ENCODE measurements at regions not wholly inside any gene's neighbourhood (a gene's known extent, or its start where the extent isn't known, plus 50 kb on each side); places are given as distances from the start of the nearest gene placed in this dataset.

- Histone ChIP-seq H3K4me2 (ENCODE audit: low read length) (no peak overlapping the region), H3K9me3 (ENCODE audit: insufficient read depth, low read length) (no peaks in the 10 kb centered on the region), H3K79me2 (ENCODE audit: low read length) (no peaks in the 10 kb centered on the region), H2AFZ (ENCODE audit: low read depth, low read length) (no peak overlapping the region), H3K36me3 (replicated peaks; ENCODE audit: low read depth, low read length) (no peaks in the 10 kb centered on the region), H3K27me3 (ENCODE audit: low read depth, low read length) (no peaks in the 10 kb centered on the region), H4K20me1 (ENCODE audit: insufficient read depth, low read length) (no peaks in the 10 kb centered on the region), H3K4me3 (ENCODE audit: low read length) (no peak overlapping the region), H3K9ac (ENCODE audit: low read length) (no peak overlapping the region), H3K4me1 (ENCODE audit: low read length) (peaks cover 7% of the 10 kb centered on the region), H3K27ac (ENCODE audit: low read length) (no peak overlapping the region)
- TF ChIP-seq EZH2phosphoT487 (IDR thresholded peaks at IDR 0.05; ENCODE audit: low read depth): no peak
- no peak for TF ChIP-seq CTCF (IDR thresholded peaks at IDR 0.05; ENCODE audit: low read depth, low read length)
Observed at GRCh38 chr6:155996151-155996550, 540.5 kb upstream of the NOX3 start.

- H3K4me2 ChIP-seq (ENCODE audit: low read length): no peak overlapping the region
- H3K36me3 ChIP-seq (replicated peaks; ENCODE audit: low read depth, low read length): no peaks in the 10 kb centered on the region
- H3K27me3 ChIP-seq (ENCODE audit: low read depth, low read length): no peaks in the 10 kb centered on the region
- H3K9me3 ChIP-seq (ENCODE audit: insufficient read depth, low read length): no peaks in the 10 kb centered on the region
- no peak overlapping the region for H3K9ac ChIP-seq (ENCODE audit: low read length)
- no peaks in the 10 kb centered on the region for H3K79me2 ChIP-seq (ENCODE audit: low read length)
- no peak overlapping the region for H2AFZ ChIP-seq (ENCODE audit: low read depth, low read length)
- peaks cover 7% of the 10 kb centered on the region for H3K4me1 ChIP-seq (ENCODE audit: low read length)
- no peak overlapping the region for H3K27ac ChIP-seq (ENCODE audit: low read length)
- no peak overlapping the region for H3K4me3 ChIP-seq (ENCODE audit: low read length)
- TF ChIP-seq EZH2phosphoT487 (IDR thresholded peaks at IDR 0.05; ENCODE audit: low read depth) (no peak), CTCF (IDR thresholded peaks at IDR 0.05; ENCODE audit: low read depth, low read length) (no peak)
- no peaks in the 10 kb centered on the region for H4K20me1 ChIP-seq (ENCODE audit: insufficient read depth, low read length)
Observed at GRCh38 chr6:155995281-155995680, 539.6 kb upstream of the NOX3 start.

- no peak overlapping the region for H3K27ac ChIP-seq (ENCODE audit: low read length)
- no peaks in the 10 kb centered on the region for H3K36me3 ChIP-seq (replicated peaks; ENCODE audit: low read depth, low read length)
- H2AFZ ChIP-seq (ENCODE audit: low read depth, low read length): no peak overlapping the region
- peaks cover 7% of the 10 kb centered on the region for H3K4me1 ChIP-seq (ENCODE audit: low read length)
- H4K20me1 ChIP-seq (ENCODE audit: insufficient read depth, low read length): no peaks in the 10 kb centered on the region
- H3K27me3 ChIP-seq (ENCODE audit: low read depth, low read length): no peaks in the 10 kb centered on the region
- H3K4me2 ChIP-seq (ENCODE audit: low read length): no peak overlapping the region
- no peaks in the 10 kb centered on the region for H3K9me3 ChIP-seq (ENCODE audit: insufficient read depth, low read length)
- TF ChIP-seq CTCF (IDR thresholded peaks at IDR 0.05; ENCODE audit: low read depth, low read length): no peak
- TF ChIP-seq EZH2phosphoT487 (IDR thresholded peaks at IDR 0.05; ENCODE audit: low read depth): no peak
- no peak overlapping the region for H3K4me3 ChIP-seq (ENCODE audit: low read length)
- no peak overlapping the region for H3K9ac ChIP-seq (ENCODE audit: low read length)
- no peaks in the 10 kb centered on the region for H3K79me2 ChIP-seq (ENCODE audit: low read length)
Observed at GRCh38 chr6:155994086-155994485, 538.4 kb upstream of the NOX3 start.

- H3K27me3 ChIP-seq (ENCODE audit: low read depth, low read length): no peaks in the 10 kb centered on the region
- no peaks in the 10 kb centered on the region for H4K20me1 ChIP-seq (ENCODE audit: insufficient read depth, low read length)
- no peaks in the 10 kb centered on the region for H3K9me3 ChIP-seq (ENCODE audit: insufficient read depth, low read length)
- no peak overlapping the region for H3K4me3 ChIP-seq (ENCODE audit: low read length)
- no peak overlapping the region for H2AFZ ChIP-seq (ENCODE audit: low read depth, low read length)
- TF ChIP-seq CTCF (IDR thresholded peaks at IDR 0.05; ENCODE audit: low read depth, low read length) (no peak), EZH2phosphoT487 (IDR thresholded peaks at IDR 0.05; ENCODE audit: low read depth) (no peak)
- H3K79me2 ChIP-seq (ENCODE audit: low read length): no peaks in the 10 kb centered on the region
- no peaks in the 10 kb centered on the region for H3K36me3 ChIP-seq (replicated peaks; ENCODE audit: low read depth, low read length)
- peaks cover 7% of the 10 kb centered on the region for H3K4me1 ChIP-seq (ENCODE audit: low read length)
- H3K4me2 ChIP-seq (ENCODE audit: low read length): no peak overlapping the region
- H3K27ac ChIP-seq (ENCODE audit: low read length): no peak overlapping the region
- no peak overlapping the region for H3K9ac ChIP-seq (ENCODE audit: low read length)
Observed at GRCh38 chr6:155993240-155993639, 537.6 kb upstream of the NOX3 start.
